Brain microvascular endothelial cell (primary cell): ENCODE measurements at regions not wholly inside any gene's neighbourhood (a gene's known extent, or its start where the extent isn't known, plus 50 kb on each side); places are given as distances from the start of the nearest gene placed in this dataset.

ENCODE experiments used
- DNase-seq: peaks from one replicate; pipeline ENCODE4 v3.0.0-alpha.2; 2020
- H3K27ac ChIP-seq: fragments of 250-450 bp; sonication (Bioruptor Pico); 2 replicates; pipeline ENCODE4 v1.5.1; 2020; ENCODE audit warnings: mild to moderate bottlenecking, moderate library complexity
- H3K27me3 ChIP-seq: fragments of 250-450 bp; sonication (Bioruptor Pico); replicated peaks from 2 replicates; pipeline ENCODE4 v1.5.1; 2020; ENCODE audit warnings: mild to moderate bottlenecking
- H3K36me3 ChIP-seq: fragments of 250-450 bp; sonication (Bioruptor Pico); replicated peaks from 2 replicates; pipeline ENCODE4 v1.5.1; 2020; ENCODE audit warnings: mild to moderate bottlenecking
- H3K4me3 ChIP-seq: 2 replicates; pipeline ENCODE4 v1.5.1; 2011; ENCODE audit warnings: low read depth, mild to moderate bottlenecking, control low read depth, low read length, moderate library complexity
- in situ Hi-C: cut with HindIII; loops from 2 replicates; pipeline ENCODE4 v1.10.0; 2017; ENCODE audit warnings: low sequenced_read_pairs, low pct_ligation_motif_present
- TF ChIP-seq, protein P1 (sequence below): IDR thresholded peaks from 2 replicates; pipeline ENCODE4 v1.5.1; 2011; ENCODE audit warnings: low read depth, mild to moderate bottlenecking, moderate library complexity, low read length, control low read depth, inconsistent platforms; ENCODE audit errors: missing control alignments

DNA sequence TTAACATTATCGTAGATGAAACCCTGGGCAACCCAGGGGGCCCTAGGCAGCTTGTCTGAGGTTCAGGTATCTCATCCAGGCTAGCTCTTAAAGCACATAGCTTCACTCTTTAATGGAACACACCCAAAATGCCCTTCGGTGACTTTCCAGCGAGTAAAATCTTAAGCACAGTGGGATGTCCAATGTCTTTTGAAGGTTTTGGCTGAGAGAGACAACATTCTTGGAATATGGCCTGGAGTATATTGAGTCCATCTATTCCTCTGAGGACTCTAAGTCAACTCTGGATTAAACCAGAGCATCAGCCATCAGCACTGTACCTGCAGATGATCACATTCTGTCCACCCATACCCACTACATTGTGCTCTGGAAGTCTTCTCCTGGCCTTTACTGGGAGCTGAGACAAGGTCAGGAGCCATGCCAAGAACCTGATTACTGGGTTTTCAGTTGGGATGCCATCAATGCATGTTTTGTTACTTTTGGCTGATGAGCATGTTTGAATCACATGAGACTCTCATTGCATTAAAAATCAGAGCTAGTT is 63.4 kb upstream of the CDH11 start:
- Histone ChIP-seq H3K36me3 (no peaks in the 10 kb centered on the region), H3K4me3 (no peak overlapping the region), H3K27me3 (no peaks in the 10 kb centered on the region), H3K27ac (no peak overlapping the region)
- TF ChIP-seq, protein P1, sequence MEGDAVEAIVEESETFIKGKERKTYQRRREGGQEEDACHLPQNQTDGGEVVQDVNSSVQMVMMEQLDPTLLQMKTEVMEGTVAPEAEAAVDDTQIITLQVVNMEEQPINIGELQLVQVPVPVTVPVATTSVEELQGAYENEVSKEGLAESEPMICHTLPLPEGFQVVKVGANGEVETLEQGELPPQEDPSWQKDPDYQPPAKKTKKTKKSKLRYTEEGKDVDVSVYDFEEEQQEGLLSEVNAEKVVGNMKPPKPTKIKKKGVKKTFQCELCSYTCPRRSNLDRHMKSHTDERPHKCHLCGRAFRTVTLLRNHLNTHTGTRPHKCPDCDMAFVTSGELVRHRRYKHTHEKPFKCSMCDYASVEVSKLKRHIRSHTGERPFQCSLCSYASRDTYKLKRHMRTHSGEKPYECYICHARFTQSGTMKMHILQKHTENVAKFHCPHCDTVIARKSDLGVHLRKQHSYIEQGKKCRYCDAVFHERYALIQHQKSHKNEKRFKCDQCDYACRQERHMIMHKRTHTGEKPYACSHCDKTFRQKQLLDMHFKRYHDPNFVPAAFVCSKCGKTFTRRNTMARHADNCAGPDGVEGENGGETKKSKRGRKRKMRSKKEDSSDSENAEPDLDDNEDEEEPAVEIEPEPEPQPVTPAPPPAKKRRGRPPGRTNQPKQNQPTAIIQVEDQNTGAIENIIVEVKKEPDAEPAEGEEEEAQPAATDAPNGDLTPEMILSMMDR: no peak
- in situ Hi-C loops: no loop called here
- no peak for DNase-seq

GRCh38 chr16:65181071-65181561 is 59.3 kb upstream of the CDH11 start:
- DNase-seq: no peak
- TF ChIP-seq, protein P1: peak; percentile 11
- Histone ChIP-seq H3K27me3 (no peaks in the 10 kb centered on the region), H3K36me3 (no peaks in the 10 kb centered on the region), H3K27ac (no peak overlapping the region), H3K4me3 (no peak overlapping the region)
- in situ Hi-C loops: no loop called here

GRCh38 chr16:65178151-65178550 is 56.3 kb upstream of the CDH11 start:
- TF ChIP-seq, protein P1: no peak
- H3K36me3 ChIP-seq: no peaks in the 10 kb centered on the region
- DNase-seq: peak; percentile 57
- no peak overlapping the region for H3K27ac ChIP-seq
- H3K27me3 ChIP-seq: no peaks in the 10 kb centered on the region
- H3K4me3 ChIP-seq: no peak overlapping the region
- in situ Hi-C loops: no loop called here

- peak; percentile 59 for DNase-seq
- H3K36me3 ChIP-seq: no peaks in the 10 kb centered on the region
- H3K27ac ChIP-seq: no peak overlapping the region
- H3K27me3 ChIP-seq: no peaks in the 10 kb centered on the region
- TF ChIP-seq, protein P1: no peak
- in situ Hi-C loops: no loop called here
- no peak overlapping the region for H3K4me3 ChIP-seq
Measured at GRCh38 chr16:65176603-65177002, 54.7 kb upstream of the CDH11 start.

DNA sequence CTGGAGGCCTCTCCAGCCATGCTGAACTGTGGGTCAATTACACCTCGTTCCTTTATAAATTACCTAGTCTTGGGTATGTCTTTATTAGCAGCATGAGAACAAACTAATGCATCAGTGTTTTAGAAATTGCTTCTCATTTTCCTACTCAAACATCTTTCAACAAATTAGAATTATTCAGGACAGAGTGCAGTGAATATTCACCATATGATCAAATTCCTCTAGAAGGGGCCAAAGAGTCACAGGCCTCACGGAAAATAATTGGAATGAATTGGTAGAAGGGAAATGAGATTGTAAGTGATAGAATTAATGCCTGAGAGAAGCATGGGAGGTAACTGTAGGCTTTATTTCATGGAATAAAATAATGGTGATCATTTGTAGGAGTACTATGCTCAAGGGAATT is 50.5 kb upstream of the CDH11 start:
- H3K27ac ChIP-seq: no peak overlapping the region
- no peaks in the 10 kb centered on the region for H3K27me3 ChIP-seq
- in situ Hi-C loops: no loop called here
- no peak overlapping the region for H3K4me3 ChIP-seq
- H3K36me3 ChIP-seq: no peaks in the 10 kb centered on the region
- TF ChIP-seq, protein P1: no peak
- no peak for DNase-seq
